Natural killer cell (primary cell): ENCODE measurements at regions not wholly inside any gene's neighbourhood (a gene's known extent, or its start where the extent isn't known, plus 50 kb on each side); places are given as distances from the start of the nearest gene placed in this dataset.

Experiments used
- ATAC-seq, 3 donors: fragments of 150-1000 bp in 2 of 3; fragments of 200-7000 bp in 1 of 3; cut with Tn5 transposase; 1 replicate in 1 of 3; 2 replicates in 2 of 3; pipeline ENCODE4 v1.10.0; 2021; ENCODE audit warnings: mild to moderate bottlenecking in 2 of 3, moderate library complexity in 2 of 3
- DNase-seq, 2 donors: peaks; one replicate each; pipeline versions ENCODE4 v3.0.0 to v3.0.0-alpha.2; 2013 to 2021; ENCODE audit warnings: mixed read lengths in 1 of 2
- H3K27ac ChIP-seq: one replicate; pipeline ENCODE4 v1.5.1; 2013; ENCODE audit warnings: mild to moderate bottlenecking, low read length
- H3K27me3 ChIP-seq: one replicate; pipeline ENCODE4 v1.6.1; 2013; ENCODE audit warnings: low read length; ENCODE audit not compliant: control insufficient read depth, insufficient read depth
- H3K36me3 ChIP-seq: one replicate; pipeline ENCODE4 v1.6.1; 2013; ENCODE audit warnings: low read length; ENCODE audit not compliant: control insufficient read depth, insufficient read depth
- H3K4me1 ChIP-seq: one replicate; pipeline ENCODE4 v1.6.1; 2013; ENCODE audit warnings: low read length; ENCODE audit not compliant: control insufficient read depth, insufficient read depth
- H3K4me3 ChIP-seq: one replicate; pipeline ENCODE4 v1.5.1; 2013; ENCODE audit warnings: low read length
- H3K9me3 ChIP-seq: one replicate; pipeline ENCODE4 v1.6.1; 2013; ENCODE audit warnings: low read length; ENCODE audit not compliant: control insufficient read depth, insufficient read depth
- H3K27ac Mint-ChIP-seq, 2 donors: one replicate each; pipeline ENCODE4 v1.8.0; 2022; ENCODE audit warnings: mild to moderate bottlenecking in 2 of 2, mixed read lengths in 2 of 2, moderate library complexity in 1 of 2
- H3K27me3 Mint-ChIP-seq, 2 donors: one replicate each; pipeline ENCODE4 v1.8.0; 2022; ENCODE audit warnings: low read depth in 2 of 2, mixed read lengths in 2 of 2
- H3K36me3 Mint-ChIP-seq: one replicate; pipeline ENCODE4 v1.8.0; 2022; ENCODE audit warnings: mixed read lengths
- H3K4me1 Mint-ChIP-seq, 2 donors: one replicate each; pipeline ENCODE4 v1.8.0; 2022; ENCODE audit warnings: mixed read lengths in 2 of 2
- H3K4me3 Mint-ChIP-seq: one replicate; pipeline ENCODE4 v1.8.0; 2022; ENCODE audit warnings: mild to moderate bottlenecking, moderate library complexity, mixed read lengths
- H3K9me3 Mint-ChIP-seq, 2 donors: one replicate each; pipeline ENCODE4 v1.8.0; 2022; ENCODE audit warnings: mixed read lengths in 2 of 2
- CTCF ChIP-seq: fragments of 200-600 bp; IDR thresholded peaks from one replicate; pipeline ENCODE4 v1.8.0; 2022; ENCODE audit warnings: antibody characterized with exemption
- WGBS: methylation state at CpG from one replicate; pipeline ENCODE4 v1.1.7; 2013; ENCODE audit warnings: missing lambda C conversion rate; ENCODE audit not compliant: insufficient coverage; 5-methylcytosine and 5-hydroxymethylcytosine counted together
- intact Hi-C: fragments of 100-400 bp; cut with micrococcal nuclease; formaldehyde crosslinking; loops from one replicate; pipeline ENCODE4 v1.14.2; 2022

- Histone ChIP-seq H3K27me3 (no peaks in the 10 kb centered on the region), H3K36me3 (no peaks in the 10 kb centered on the region), H3K27ac (no peak overlapping the region), H3K4me3 (no peak overlapping the region), H3K9me3 (no peaks in the 10 kb centered on the region), H3K4me1 (no peaks in the 10 kb centered on the region)
- no peaks in the 10 kb centered on the region for H3K4me1 Mint-ChIP-seq
- no peak for DNase-seq
- no peaks in the 10 kb centered on the region for H3K27me3 Mint-ChIP-seq
- no peak for TF ChIP-seq CTCF
- ATAC-seq, result no peak
- H3K4me3 Mint-ChIP-seq, result no peak overlapping the region
- H3K9me3 Mint-ChIP-seq, result no peaks in the 10 kb centered on the region
- 82% methylated on average over 4 of the region's 4 CpGs for WGBS
- intact Hi-C loops, result no loop called here
- H3K27ac Mint-ChIP-seq, result no peak overlapping the region
- no peaks in the 10 kb centered on the region for H3K36me3 Mint-ChIP-seq
Measured at GRCh38 chr1:164240081-164240480, 318.9 kb upstream of the PBX1 start.

- Histone ChIP-seq H3K36me3 (no peaks in the 10 kb centered on the region), H3K4me3 (no peak overlapping the region), H3K9me3 (peaks cover 4% of the 10 kb centered on the region), H3K27me3 (no peaks in the 10 kb centered on the region), H3K4me1 (no peaks in the 10 kb centered on the region), H3K27ac (no peak overlapping the region)
- Mint-ChIP-seq H3K4me3 (no peak overlapping the region), H3K4me1 (no peaks in the 10 kb centered on the region), H3K9me3 (peaks cover 8 to 15% of the 10 kb centered on the region in 2 donors), H3K27ac (no peak overlapping the region), H3K36me3 (no peaks in the 10 kb centered on the region), H3K27me3 (no peaks in the 10 kb centered on the region)
- intact Hi-C loops, result no loop called here
- DNase-seq (no peak), ATAC-seq (no peak)
- no peak for TF ChIP-seq CTCF
Measured at GRCh38 chr1:164250365-164250764, 308.6 kb upstream of the PBX1 start.

GRCh38 chr1:164256456-164256855 is 302.5 kb upstream of the PBX1 start:
- H3K27me3 ChIP-seq, result no peaks in the 10 kb centered on the region
- H3K4me1 ChIP-seq, result no peaks in the 10 kb centered on the region
- Mint-ChIP-seq H3K27ac (no peak overlapping the region), H3K27me3 (no peaks in the 10 kb centered on the region), H3K36me3 (no peaks in the 10 kb centered on the region), H3K4me1 (no peaks in the 10 kb centered on the region), H3K9me3 (peaks cover 7 to 8% of the 10 kb centered on the region in 2 donors), H3K4me3 (no peak overlapping the region)
- H3K9me3 ChIP-seq, result peaks cover 4% of the 10 kb centered on the region
- H3K27ac ChIP-seq, result no peak overlapping the region
- no peaks in the 10 kb centered on the region for H3K36me3 ChIP-seq
- no peak for DNase-seq
- ATAC-seq, result no peak
- intact Hi-C loops, result no loop called here
- no peak for TF ChIP-seq CTCF
- WGBS, result 44% methylated on average over 2 of the region's 3 CpGs
- H3K4me3 ChIP-seq, result no peak overlapping the region

- no peak overlapping the region for H3K27ac ChIP-seq
- Mint-ChIP-seq H3K4me3 (no peak overlapping the region), H3K9me3 (peaks cover 3 to 8% of the 10 kb centered on the region in 2 donors), H3K4me1 (no peaks in the 10 kb centered on the region), H3K27ac (no peak overlapping the region), H3K36me3 (no peaks in the 10 kb centered on the region), H3K27me3 (no peaks in the 10 kb centered on the region)
- no peak overlapping the region for H3K4me3 ChIP-seq
- no peak for ATAC-seq
- intact Hi-C loops, result no loop called here
- H3K4me1 ChIP-seq, result no peaks in the 10 kb centered on the region
- 79% methylated on average over 2 of the region's 2 CpGs for WGBS
- H3K36me3 ChIP-seq, result no peaks in the 10 kb centered on the region
- TF ChIP-seq CTCF, result no peak
- no peaks in the 10 kb centered on the region for H3K27me3 ChIP-seq
- H3K9me3 ChIP-seq, result no peaks in the 10 kb centered on the region
- no peak for DNase-seq
Measured at GRCh38 chr1:164261691-164262240, 297.2 kb upstream of the PBX1 start.
